ENCODE measurements at regions not wholly inside any gene's neighbourhood (a gene's known extent, or its start where the extent isn't known, plus 50 kb on each side); places are given as distances from the start of the nearest gene placed in this dataset.

- TF ChIP-seq CTCF (IDR thresholded peaks at IDR 0.05), result no peak
- TF ChIP-seq POLR2A (IDR thresholded peaks at IDR 0.05), result no peak
- no peak for TF ChIP-seq POLR2AphosphoS5 (IDR thresholded peaks at IDR 0.05)
Measured at GRCh38 chrX:88990882-88991582, 244.0 kb downstream of the CPXCR1 start.

Measured in stomach (tissue), 4 donors.